ENCODE measurements at regions not wholly inside any gene's neighbourhood (a gene's known extent, or its start where the extent isn't known, plus 50 kb on each side); places are given as distances from the start of the nearest gene placed in this dataset.

- TF ChIP-seq CTCF (conservative IDR thresholded peaks at IDR 0.05 in 1 of 2, IDR thresholded peaks at IDR 0.05 in 1 of 2; ENCODE audit: extremely low read depth in 1 of 2, insufficient read depth in 1 of 2, low read depth in 1 of 2, low read length in 2 of 2), result no peak
- no peak for TF ChIP-seq EZH2 (IDR thresholded peaks at IDR 0.05; ENCODE audit: borderline replicate concordance, low read length)
Observed at GRCh38 chr1:14468751-14469150, 129.7 kb upstream of the KAZN start.

Data from mammary epithelial cell (primary cell).